ENCODE measurements at regions not wholly inside any gene's neighbourhood (a gene's known extent, or its start where the extent isn't known, plus 50 kb on each side); places are given as distances from the start of the nearest gene placed in this dataset.

- no peak overlapping the region for H3K4me3 ChIP-seq
- FAIRE-seq: no peak
- H3K36me3 ChIP-seq: no peaks in the 10 kb centered on the region
- WGBS, 2 donors: 40 to 45% methylated on average over 4 of the region's 4 CpGs
- intact Hi-C loops (cut with DNase I): no loop called here
- no peaks in the 10 kb centered on the region for H3K9me3 ChIP-seq
- H3K4me1 ChIP-seq: no peaks in the 10 kb centered on the region
- no peak overlapping the region for H3K27ac ChIP-seq
- no peak for DNase-seq
- no peaks in the 10 kb centered on the region for H3K27me3 ChIP-seq
- no peak for ATAC-seq
- no peak for TF ChIP-seq CTCF (IDR thresholded peaks at IDR 0.05)
Measured at GRCh38 chr4:111986095-111986494, 159.2 kb upstream of the FAM241A start.

GRCh38 chr4:111988514-111988913 is 156.7 kb upstream of the FAM241A start:
- H3K36me3 ChIP-seq: no peaks in the 10 kb centered on the region
- intact Hi-C loops (cut with DNase I): no loop called here
- FAIRE-seq (no peak), ATAC-seq (no peak), DNase-seq (no peak)
- H3K9me3 ChIP-seq: no peaks in the 10 kb centered on the region
- H3K4me3 ChIP-seq: no peak overlapping the region
- H3K4me1 ChIP-seq: no peaks in the 10 kb centered on the region
- H3K27me3 ChIP-seq: no peaks in the 10 kb centered on the region
- 62 to 72% methylated on average over 3 of the region's 3 CpGs for WGBS, 2 donors
- H3K27ac ChIP-seq: no peak overlapping the region
- no peak for TF ChIP-seq CTCF (IDR thresholded peaks at IDR 0.05)

GRCh38 chr4:111989817-111990216 is 155.4 kb upstream of the FAM241A start:
- H3K27ac ChIP-seq: no peak overlapping the region
- intact Hi-C loops (cut with DNase I): no loop called here
- H3K4me1 ChIP-seq: no peaks in the 10 kb centered on the region
- TF ChIP-seq CTCF (IDR thresholded peaks at IDR 0.05): no peak
- H3K4me3 ChIP-seq: no peak overlapping the region
- FAIRE-seq: peak; percentile 83
- H3K9me3 ChIP-seq: no peaks in the 10 kb centered on the region
- 22 to 23% methylated on average over 1 of the region's 1 CpG for WGBS, 2 donors
- no peak for DNase-seq
- H3K36me3 ChIP-seq: no peaks in the 10 kb centered on the region
- peaks cover 0 to 2% (median 0%) of the 10 kb centered on the region in 4 donors for H3K27me3 ChIP-seq
- no peak for ATAC-seq

- ATAC-seq (no peak), DNase-seq (no peak), FAIRE-seq (no peak)
- no peak for TF ChIP-seq CTCF (IDR thresholded peaks at IDR 0.05)
- H3K4me1 ChIP-seq: no peaks in the 10 kb centered on the region
- H3K27ac ChIP-seq: no peak overlapping the region
- peaks cover 0 to 2% (median 0%) of the 10 kb centered on the region in 4 donors for H3K27me3 ChIP-seq
- H3K9me3 ChIP-seq: no peaks in the 10 kb centered on the region
- 34 to 36% methylated on average over 3 of the region's 3 CpGs for WGBS, 2 donors
- no peaks in the 10 kb centered on the region for H3K36me3 ChIP-seq
- intact Hi-C loops (cut with DNase I): no loop called here
- H3K4me3 ChIP-seq: no peak overlapping the region
Measured at GRCh38 chr4:111991163-111991562, 154.1 kb upstream of the FAM241A start.

- peak in 1 of 4 donors; percentile 69 for ATAC-seq
- Histone ChIP-seq H3K36me3 (no peaks in the 10 kb centered on the region), H3K4me1 (no peaks in the 10 kb centered on the region), H3K27ac (no peak overlapping the region), H3K4me3 (no peak overlapping the region), H3K9me3 (no peaks in the 10 kb centered on the region), H3K27me3 (peaks cover 0 to 2% (median 0%) of the 10 kb centered on the region in 4 donors)
- DNase-seq: no peak
- intact Hi-C loops (cut with DNase I): no loop called here
- no peak for FAIRE-seq
- 25 to 36% methylated on average over 3 of the region's 3 CpGs for WGBS, 2 donors
- TF ChIP-seq CTCF (IDR thresholded peaks at IDR 0.05): no peak
Measured at GRCh38 chr4:111991797-111992196, 153.5 kb upstream of the FAM241A start.
